Activated CD4-positive, alpha-beta T cell treated with anti-CD3 and anti-CD28 coated beads for 24 hours (primary cell): ENCODE measurements at regions not wholly inside any gene's neighbourhood (a gene's known extent, or its start where the extent isn't known, plus 50 kb on each side); places are given as distances from the start of the nearest gene placed in this dataset.

Experiments used
- DNase-seq, 2 donors: peaks; one replicate each; pipeline ENCODE4 v3.0.0-alpha.2; 2020; ENCODE audit warnings: low read depth in 2 of 2

- no peak for DNase-seq
Observed at GRCh38 chr6:122524056-122524455, 52.4 kb upstream of the SERINC1 start.

GRCh38 chr6:122530440-122531046 is 58.9 kb upstream of the SERINC1 start:
- peak; percentile 9 to 50 for DNase-seq

GRCh38 chr6:122548281-122548680 is 61.9 kb upstream of the PKIB start:
- DNase-seq = no peak

- DNase-seq = no peak
Observed at GRCh38 chr6:122548820-122549219, 61.4 kb upstream of the PKIB start.

GRCh38 chr6:122553697-122554096 is 56.5 kb upstream of the PKIB start:
- DNase-seq = no peak

GRCh38 chr6:122555561-122555960 is 54.6 kb upstream of the PKIB start:
- DNase-seq = no peak

- DNase-seq = no peak
Observed at GRCh38 chr6:122558080-122558479, 52.1 kb upstream of the PKIB start.
